H1 (cell line): ENCODE measurements at regions not wholly inside any gene's neighbourhood (a gene's known extent, or its start where the extent isn't known, plus 50 kb on each side); places are given as distances from the start of the nearest gene placed in this dataset.
"Not testable (repeated sequence)": the region's sequence is repeated elsewhere in the genome, so short reads cannot be mapped to it uniquely, and the experiment has no call there.

ENCODE experiments used
- EP300 ChIP-seq, 2 experiments: IDR thresholded peaks; 1 replicate in 1 of 2; 2 replicates in 1 of 2; pipeline ENCODE4 v1.6.1; 2011 to 2012; ENCODE audit warnings: low read depth in 2 of 2, low read length in 2 of 2, mild to moderate bottlenecking in 2 of 2, borderline replicate concordance in 1 of 2, inconsistent platforms in 1 of 2, moderate library complexity in 1 of 2
- EZH2 ChIP-seq: fragments of 200-600 bp; sonication (generic); IDR thresholded peaks from 2 replicates; pipeline ENCODE4 v1.7.1; 2012; ENCODE audit warnings: low read depth, mild to moderate bottlenecking, moderate library complexity, low read length, inconsistent platforms; ENCODE audit not compliant: severe bottlenecking
- KDM1A ChIP-seq: fragments of 200-600, 300-600 bp; sonication (generic); IDR thresholded peaks from 2 replicates; pipeline ENCODE4 v1.7.1; 2016; ENCODE audit warnings: mild to moderate bottlenecking, low read length, borderline replicate concordance
- MAX ChIP-seq: IDR thresholded peaks from 2 replicates; pipeline ENCODE4 v1.6.1; 2012; ENCODE audit warnings: inconsistent platforms
- POLR2A ChIP-seq, 2 experiments: IDR thresholded peaks; 1 replicate in 1 of 2; 2 replicates in 1 of 2; pipeline ENCODE4 v1.6.1; 2011; ENCODE audit warnings: low read depth in 2 of 2, low read length in 2 of 2, mild to moderate bottlenecking in 2 of 2; ENCODE audit errors: control extremely low read depth in 1 of 2
- RXRA ChIP-seq: IDR thresholded peaks from 2 replicates; pipeline ENCODE4 v1.6.1; 2011; ENCODE audit warnings: low read depth, mild to moderate bottlenecking, low read length, moderate library complexity; ENCODE audit not compliant: insufficient read depth
- SP1 ChIP-seq: IDR thresholded peaks from 2 replicates; pipeline ENCODE4 v1.6.1; 2011; ENCODE audit warnings: low read depth, low read length
- ZNF274 ChIP-seq: IDR thresholded peaks from 2 replicates; pipeline ENCODE4 v1.7.0; 2012; ENCODE audit warnings: low read length, borderline replicate concordance; ENCODE audit errors: extremely low read depth
- TF ChIP-seq, protein P1 (sequence below), 3 experiments: IDR thresholded peaks; 1 replicate in 2 of 3; 2 replicates in 1 of 3; pipeline versions ENCODE4 v1.5.1 to v1.6.1; 2011; ENCODE audit warnings: low read length in 3 of 3, mild to moderate bottlenecking in 3 of 3, inconsistent platforms in 2 of 3, low read depth in 1 of 3, moderate library complexity in 1 of 3; ENCODE audit not compliant: insufficient read depth in 1 of 3; ENCODE audit errors: control extremely low read depth in 1 of 3

DNA sequence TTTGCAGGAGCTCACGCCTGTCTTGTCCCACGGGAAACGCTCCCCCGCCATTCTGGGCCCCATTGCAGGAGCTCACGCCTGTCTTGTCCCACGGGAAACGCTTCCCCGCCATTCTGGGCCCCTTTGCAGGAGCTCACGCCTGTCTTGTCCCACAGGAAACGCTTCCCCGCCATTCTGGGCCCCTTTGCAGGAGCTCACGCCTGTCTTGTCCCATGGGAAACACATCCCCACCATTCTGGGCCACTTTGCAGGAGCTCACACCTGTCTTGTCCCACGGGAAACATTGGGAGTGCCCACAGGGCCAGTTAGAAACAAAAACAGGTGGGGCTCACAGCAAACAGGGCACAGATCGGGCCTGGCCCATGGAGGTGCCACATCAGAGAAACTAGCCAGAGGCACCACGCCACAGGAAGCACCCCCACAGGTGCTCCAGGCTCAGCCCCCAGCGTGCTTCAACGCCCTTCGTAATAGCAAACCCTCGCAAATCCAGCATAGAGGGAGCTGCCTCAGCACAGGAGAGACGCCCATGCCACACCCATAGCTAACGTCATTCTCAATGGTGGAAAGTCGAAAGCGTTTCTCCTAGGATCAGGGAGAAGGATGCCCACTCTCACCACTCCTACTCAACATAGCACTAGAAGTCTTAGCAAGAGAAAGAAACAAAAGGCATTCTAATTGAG, 218.2 kb upstream of the FRG1 start:
- TF ChIP-seq, protein P1, sequence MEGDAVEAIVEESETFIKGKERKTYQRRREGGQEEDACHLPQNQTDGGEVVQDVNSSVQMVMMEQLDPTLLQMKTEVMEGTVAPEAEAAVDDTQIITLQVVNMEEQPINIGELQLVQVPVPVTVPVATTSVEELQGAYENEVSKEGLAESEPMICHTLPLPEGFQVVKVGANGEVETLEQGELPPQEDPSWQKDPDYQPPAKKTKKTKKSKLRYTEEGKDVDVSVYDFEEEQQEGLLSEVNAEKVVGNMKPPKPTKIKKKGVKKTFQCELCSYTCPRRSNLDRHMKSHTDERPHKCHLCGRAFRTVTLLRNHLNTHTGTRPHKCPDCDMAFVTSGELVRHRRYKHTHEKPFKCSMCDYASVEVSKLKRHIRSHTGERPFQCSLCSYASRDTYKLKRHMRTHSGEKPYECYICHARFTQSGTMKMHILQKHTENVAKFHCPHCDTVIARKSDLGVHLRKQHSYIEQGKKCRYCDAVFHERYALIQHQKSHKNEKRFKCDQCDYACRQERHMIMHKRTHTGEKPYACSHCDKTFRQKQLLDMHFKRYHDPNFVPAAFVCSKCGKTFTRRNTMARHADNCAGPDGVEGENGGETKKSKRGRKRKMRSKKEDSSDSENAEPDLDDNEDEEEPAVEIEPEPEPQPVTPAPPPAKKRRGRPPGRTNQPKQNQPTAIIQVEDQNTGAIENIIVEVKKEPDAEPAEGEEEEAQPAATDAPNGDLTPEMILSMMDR (IDR thresholded peaks at IDR 0.05; ENCODE audit: control extremely low read depth in 1 of 3, insufficient read depth in 1 of 3, low read depth in 1 of 3, low read length in 3 of 3), result not testable (repeated sequence)
- not testable (repeated sequence) for TF ChIP-seq ZNF274; POLR2A (IDR thresholded peaks at IDR 0.05; ENCODE audit: control extremely low read depth in 1 of 2, low read depth in 2 of 2, low read length in 2 of 2); RXRA; EP300 (IDR thresholded peaks at IDR 0.05; ENCODE audit: borderline replicate concordance in 1 of 2, low read depth in 2 of 2, low read length in 2 of 2); KDM1A; EZH2; SP1; MAX
